ENCODE measurements at regions not wholly inside any gene's neighbourhood (a gene's known extent, or its start where the extent isn't known, plus 50 kb on each side); places are given as distances from the start of the nearest gene placed in this dataset.

GRCh38 chr13:73622381-73622780 is 511.8 kb downstream of the KLF12 start:
- Mint-ChIP-seq H3K9me3 (peaks cover 8% of the 10 kb centered on the region), H3K4me3 (no peak overlapping the region), H3K27me3 (no peaks in the 10 kb centered on the region), H3K27ac (peak overlapping the region; percentile 60), H3K36me3 (peaks cover 10% of the 10 kb centered on the region), H3K4me1 (peaks cover 55% of the 10 kb centered on the region)
- CTCF ChIA-PET: no interaction called here
- DNase-seq: no peak

- Mint-ChIP-seq H3K27ac (no peak overlapping the region), H3K9me3 (peaks cover 4% of the 10 kb centered on the region), H3K4me3 (no peak overlapping the region), H3K4me1 (peaks cover 21% of the 10 kb centered on the region), H3K36me3 (peaks cover 2% of the 10 kb centered on the region), H3K27me3 (no peaks in the 10 kb centered on the region)
- CTCF ChIA-PET: no interaction called here
- no peak for DNase-seq
Observed at GRCh38 chr13:73618275-73618865, 515.8 kb downstream of the KLF12 start.

GRCh38 chr13:73616861-73617260 is 517.3 kb downstream of the KLF12 start:
- Mint-ChIP-seq H3K9me3 (peaks cover 3% of the 10 kb centered on the region), H3K27ac (no peak overlapping the region), H3K27me3 (no peaks in the 10 kb centered on the region), H3K4me3 (no peak overlapping the region), H3K36me3 (no peaks in the 10 kb centered on the region), H3K4me1 (peaks cover 9% of the 10 kb centered on the region)
- CTCF ChIA-PET: no interaction called here
- no peak for DNase-seq

- Mint-ChIP-seq H3K9me3 (peaks cover 3% of the 10 kb centered on the region), H3K27me3 (no peaks in the 10 kb centered on the region), H3K4me3 (no peak overlapping the region), H3K4me1 (peaks cover 4% of the 10 kb centered on the region), H3K27ac (no peak overlapping the region), H3K36me3 (no peaks in the 10 kb centered on the region)
- CTCF ChIA-PET: interaction anchor here (0.6 to 1.5 kb wide), 2 partner anchors 15 to 1056 kb away, joined by 3 to 5 read pairs; no protein-coding TSS in a partner anchor
- no peak for DNase-seq
Observed at GRCh38 chr13:73610799-73611592, 523.2 kb downstream of the KLF12 start.

GRCh38 chr13:73608711-73609485 is 525.3 kb downstream of the KLF12 start:
- Mint-ChIP-seq H3K27me3 (no peaks in the 10 kb centered on the region), H3K27ac (no peak overlapping the region), H3K4me3 (no peak overlapping the region), H3K36me3 (no peaks in the 10 kb centered on the region), H3K9me3 (peaks cover 4% of the 10 kb centered on the region), H3K4me1 (peaks cover 4% of the 10 kb centered on the region)
- CTCF ChIA-PET: no interaction called here
- no peak for DNase-seq

- Mint-ChIP-seq H3K9me3 (peaks cover 2% of the 10 kb centered on the region), H3K4me3 (no peak overlapping the region), H3K36me3 (no peaks in the 10 kb centered on the region), H3K27me3 (no peaks in the 10 kb centered on the region), H3K4me1 (peaks cover 4% of the 10 kb centered on the region), H3K27ac (no peak overlapping the region)
- no peak for DNase-seq
- CTCF ChIA-PET: no interaction called here
Observed at GRCh38 chr13:73608157-73608516, 526.1 kb downstream of the KLF12 start.

GRCh38 chr13:73607489-73608156 is 526.6 kb downstream of the KLF12 start:
- no peak for DNase-seq
- H3K9me3 Mint-ChIP-seq: peaks cover 2% of the 10 kb centered on the region
- CTCF ChIA-PET: no interaction called here
- H3K27me3 Mint-ChIP-seq: no peaks in the 10 kb centered on the region
- H3K36me3 Mint-ChIP-seq: no peaks in the 10 kb centered on the region
- H3K4me1 Mint-ChIP-seq: peaks cover 4% of the 10 kb centered on the region
- H3K27ac Mint-ChIP-seq: no peak overlapping the region
- H3K4me3 Mint-ChIP-seq: no peak overlapping the region

- H3K27ac Mint-ChIP-seq: no peak overlapping the region
- no peak for DNase-seq
- CTCF ChIA-PET: no interaction called here
- no peak overlapping the region for H3K4me3 Mint-ChIP-seq
- no peaks in the 10 kb centered on the region for H3K27me3 Mint-ChIP-seq
- no peaks in the 10 kb centered on the region for H3K36me3 Mint-ChIP-seq
- H3K4me1 Mint-ChIP-seq: no peaks in the 10 kb centered on the region
- peaks cover 2% of the 10 kb centered on the region for H3K9me3 Mint-ChIP-seq
Observed at GRCh38 chr13:73603646-73604045, 530.6 kb downstream of the KLF12 start.

- Mint-ChIP-seq H3K27ac (no peak overlapping the region), H3K4me1 (no peaks in the 10 kb centered on the region), H3K4me3 (no peak overlapping the region), H3K9me3 (peaks cover 4% of the 10 kb centered on the region), H3K27me3 (no peaks in the 10 kb centered on the region), H3K36me3 (no peaks in the 10 kb centered on the region)
- CTCF ChIA-PET: no interaction called here
- DNase-seq: no peak
Observed at GRCh38 chr13:73602295-73602694, 531.9 kb downstream of the KLF12 start.

- H3K27me3 Mint-ChIP-seq: no peaks in the 10 kb centered on the region
Observed at GRCh38 chr13:73601708-73602107, 532.5 kb downstream of the KLF12 start.

GRCh38 chr13:73599232-73600128 is 534.7 kb downstream of the KLF12 start:
- Mint-ChIP-seq H3K9me3 (peaks cover 4% of the 10 kb centered on the region), H3K36me3 (peaks cover 1% of the 10 kb centered on the region), H3K27ac (no peak overlapping the region), H3K4me1 (peaks cover 7% of the 10 kb centered on the region), H3K4me3 (no peak overlapping the region), H3K27me3 (no peaks in the 10 kb centered on the region)
- no peak for DNase-seq
- CTCF ChIA-PET: no interaction called here

More at GRCh38 chr13:73601708-73602107, 532.5 kb downstream of the KLF12 start:
- H3K36me3 Mint-ChIP-seq: no peaks in the 10 kb centered on the region
- H3K4me1 Mint-ChIP-seq: peaks cover under 1% of the 10 kb centered on the region
- DNase-seq: no peak
- CTCF ChIA-PET: interaction anchor here (0.6 kb wide), 1 partner anchor 8 kb away, joined by 3 read pairs; no protein-coding TSS in a partner anchor
- H3K27ac Mint-ChIP-seq: no peak overlapping the region
- H3K4me3 Mint-ChIP-seq: no peak overlapping the region
- H3K9me3 Mint-ChIP-seq: peaks cover 4% of the 10 kb centered on the region

GRCh38 chr13:73598020-73598712 is 536.0 kb downstream of the KLF12 start:
- H3K36me3 Mint-ChIP-seq: peaks cover 1% of the 10 kb centered on the region
- CTCF ChIA-PET: no interaction called here
- DNase-seq: no peak
- H3K27ac Mint-ChIP-seq: no peak overlapping the region
- H3K4me1 Mint-ChIP-seq: peaks cover 7% of the 10 kb centered on the region
- H3K27me3 Mint-ChIP-seq: no peaks in the 10 kb centered on the region
- peaks cover 1% of the 10 kb centered on the region for H3K9me3 Mint-ChIP-seq
- H3K4me3 Mint-ChIP-seq: no peak overlapping the region

- Mint-ChIP-seq H3K27me3 (no peaks in the 10 kb centered on the region), H3K36me3 (peaks cover 1% of the 10 kb centered on the region), H3K4me1 (peaks cover 7% of the 10 kb centered on the region), H3K4me3 (no peak overlapping the region), H3K9me3 (peaks cover 1% of the 10 kb centered on the region), H3K27ac (no peak overlapping the region)
- no peak for DNase-seq
- CTCF ChIA-PET: no interaction called here
Observed at GRCh38 chr13:73596382-73596781, 537.6 kb downstream of the KLF5 start.

Data from activated naive CD4-positive, alpha-beta T cell treated with anti-CD3 and anti-CD28 coated beads, Interleukin-2, amount 10 ng/mL, durations not matched to agents 7 days and 5 days (primary cell).